CD4-positive, alpha-beta T cell treated with Interleukin-1 beta for 1 hour (primary cell): ENCODE measurements at regions not wholly inside any gene's neighbourhood (a gene's known extent, or its start where the extent isn't known, plus 50 kb on each side); places are given as distances from the start of the nearest gene placed in this dataset.
"Not testable (repeated sequence)": the region's sequence is repeated elsewhere in the genome, so short reads cannot be mapped to it uniquely, and the experiment has no call there.

Experiments
- DNase-seq, 2 donors: peaks; one replicate each; pipeline ENCODE4 v3.0.0-alpha.2; 2020 to 2022

GRCh38 chr2:140178234-140178633 lies 1398.0 kb upstream of the NXPH2 start:
- DNase-seq = no peak

- no peak for DNase-seq
Measured at GRCh38 chr2:140177086-140177485, 1396.9 kb upstream of the NXPH2 start.

GRCh38 chr2:140173790-140174189 lies 1393.6 kb upstream of the NXPH2 start:
- no peak for DNase-seq

GRCh38 chr2:140164449-140164848 lies 1384.3 kb upstream of the NXPH2 start:
- DNase-seq = no peak

- no peak for DNase-seq
Measured at GRCh38 chr2:140158259-140158658, 1378.1 kb upstream of the NXPH2 start.

GRCh38 chr2:140157816-140158215 lies 1377.6 kb upstream of the NXPH2 start:
- DNase-seq = no peak

- DNase-seq = no peak
Measured at GRCh38 chr2:140154706-140155105, 1374.5 kb upstream of the NXPH2 start.

- DNase-seq = no peak
Measured at GRCh38 chr2:140154271-140154670, 1374.1 kb upstream of the NXPH2 start.

GRCh38 chr2:140144611-140145010 lies 1364.4 kb upstream of the NXPH2 start:
- no peak for DNase-seq

- no peak for DNase-seq
Measured at GRCh38 chr2:140138736-140139135, 1358.5 kb upstream of the NXPH2 start.

- DNase-seq = no peak
Measured at GRCh38 chr2:140136861-140137260, 1356.7 kb upstream of the NXPH2 start.

- DNase-seq = no peak
Measured at GRCh38 chr2:140136366-140136765, 1356.2 kb upstream of the NXPH2 start.

GRCh38 chr2:140128909-140129308 lies 1348.7 kb upstream of the NXPH2 start:
- no peak for DNase-seq

GRCh38 chr2:140122001-140122400 lies 1341.8 kb upstream of the NXPH2 start:
- no peak for DNase-seq

- DNase-seq = no peak
Measured at GRCh38 chr2:140117386-140117785, 1337.2 kb upstream of the NXPH2 start.

GRCh38 chr2:140108706-140109475 lies 1328.7 kb upstream of the NXPH2 start:
- no peak for DNase-seq

GRCh38 chr2:140091926-140092325 lies 1311.7 kb upstream of the NXPH2 start:
- no peak for DNase-seq

- DNase-seq = no peak
Measured at GRCh38 chr2:140086964-140087363, 1306.8 kb upstream of the NXPH2 start.

GRCh38 chr2:140085674-140086073 lies 1305.5 kb upstream of the NXPH2 start:
- DNase-seq = no peak

GRCh38 chr2:140079038-140079437 lies 1298.8 kb upstream of the NXPH2 start:
- DNase-seq = no peak

- no peak for DNase-seq
Measured at GRCh38 chr2:140076164-140076563, 1296.0 kb upstream of the NXPH2 start.

GRCh38 chr2:140073763-140074162 lies 1293.6 kb upstream of the NXPH2 start:
- not testable (repeated sequence) for DNase-seq

- DNase-seq = no peak
Measured at GRCh38 chr2:140067661-140068060, 1287.5 kb upstream of the NXPH2 start.

GRCh38 chr2:140064243-140064642 lies 1284.1 kb upstream of the NXPH2 start:
- DNase-seq = no peak

GRCh38 chr2:140063356-140063755 lies 1283.2 kb upstream of the NXPH2 start:
- DNase-seq = no peak
